Amniotic epithelial cell (primary cell): ENCODE measurements at regions not wholly inside any gene's neighbourhood (a gene's known extent, or its start where the extent isn't known, plus 50 kb on each side); places are given as distances from the start of the nearest gene placed in this dataset.

Experiments used
- DNase-seq: peaks from one replicate; pipeline ENCODE4 v3.0.0-alpha.2; 2010; ENCODE audit warnings: low read depth

DNA sequence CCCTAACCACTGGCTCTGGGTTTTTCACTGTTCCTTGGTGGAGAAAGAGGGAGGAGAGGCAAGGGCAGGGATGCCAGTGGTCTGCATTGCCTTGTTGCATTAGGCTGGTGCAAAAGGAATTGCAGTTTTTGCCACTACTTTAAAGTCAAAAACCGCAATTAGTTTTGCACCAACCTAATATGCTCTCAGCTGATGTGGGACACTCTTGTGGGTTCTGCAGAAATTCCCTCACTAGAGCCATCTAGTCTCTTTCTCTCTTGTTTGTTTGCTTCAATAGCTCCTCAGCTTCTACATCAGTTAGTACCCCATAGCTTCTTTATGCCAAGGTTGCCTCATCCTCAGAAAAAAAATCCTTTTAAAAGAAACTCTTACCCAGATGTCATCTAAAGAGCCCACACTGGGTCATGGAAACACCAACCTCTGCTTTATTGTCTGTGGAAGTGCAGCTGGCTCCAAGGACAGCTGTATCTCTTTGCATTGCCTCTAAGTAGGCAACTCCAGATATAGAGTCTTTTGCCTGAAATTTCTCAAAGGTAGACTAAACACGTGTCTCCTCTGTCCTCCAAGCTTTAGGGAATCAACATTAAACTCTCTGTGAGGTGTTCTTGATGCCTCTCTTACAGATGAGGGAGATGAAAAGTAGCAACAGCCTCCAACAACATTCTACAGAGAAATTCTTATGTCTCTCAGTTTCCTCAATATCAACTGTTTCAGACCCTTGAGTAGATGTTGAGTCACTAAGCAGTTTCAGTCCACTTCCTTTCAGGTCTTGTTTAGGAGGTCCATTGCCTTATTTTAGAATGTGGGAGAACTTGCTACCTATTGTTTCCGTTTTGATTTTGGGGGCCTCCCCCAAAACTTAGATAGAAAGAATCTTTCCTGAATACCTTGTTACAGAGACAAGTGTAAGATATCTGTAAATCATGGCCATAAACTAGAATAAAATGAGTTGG is 84.9 kb upstream of the MEF2C start:
- DNase-seq = no peak

GRCh38 chr5:88964831-88965230 is 81.8 kb upstream of the MEF2C start:
- no peak for DNase-seq

DNA sequence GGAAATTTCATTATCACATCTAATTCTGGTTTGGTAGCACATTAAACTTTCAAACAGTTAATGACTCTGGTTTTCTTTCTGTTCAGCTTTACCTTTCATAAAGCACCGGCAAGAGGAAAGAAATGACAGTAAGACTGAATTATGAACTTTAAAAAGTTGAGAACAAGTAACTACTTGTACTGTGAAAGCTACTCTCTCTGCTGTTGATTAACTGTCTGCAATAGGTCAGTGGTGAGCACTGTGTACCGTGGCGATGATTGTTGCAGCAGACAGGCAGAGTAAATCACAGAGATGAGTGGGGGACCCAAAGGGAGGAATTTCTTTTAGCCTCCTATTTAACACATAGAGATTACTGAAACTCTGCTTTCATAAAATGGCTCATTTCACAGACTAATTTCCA is 74.0 kb upstream of the MEF2C start:
- no peak for DNase-seq

GRCh38 chr5:88956416-88956815 is 73.4 kb upstream of the MEF2C start:
- DNase-seq = no peak

GRCh38 chr5:88955403-88955802 is 72.4 kb upstream of the MEF2C start:
- no peak for DNase-seq

DNA sequence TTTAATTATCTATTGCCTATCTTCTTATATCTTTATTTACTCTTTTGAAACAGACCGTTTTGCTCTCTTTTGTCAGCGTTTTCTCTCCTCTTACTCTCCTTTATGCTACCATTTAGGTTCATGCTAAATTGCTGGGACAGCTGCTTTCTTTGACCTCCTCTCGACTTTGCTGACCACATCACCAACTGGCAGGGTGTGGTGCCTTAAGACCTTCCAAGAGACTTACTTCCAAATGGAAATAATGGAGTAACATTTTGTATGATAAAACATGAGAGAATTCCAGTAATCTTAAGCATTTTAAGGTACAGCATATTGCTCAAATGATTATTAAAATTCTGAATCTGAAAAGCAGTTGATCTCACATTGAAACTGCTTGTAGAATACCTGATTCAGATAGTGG is 71.5 kb upstream of the MEF2C start:
- DNase-seq = no peak

- no peak for DNase-seq
Observed at GRCh38 chr5:88952996-88953643, 70.1 kb upstream of the MEF2C start.

DNA sequence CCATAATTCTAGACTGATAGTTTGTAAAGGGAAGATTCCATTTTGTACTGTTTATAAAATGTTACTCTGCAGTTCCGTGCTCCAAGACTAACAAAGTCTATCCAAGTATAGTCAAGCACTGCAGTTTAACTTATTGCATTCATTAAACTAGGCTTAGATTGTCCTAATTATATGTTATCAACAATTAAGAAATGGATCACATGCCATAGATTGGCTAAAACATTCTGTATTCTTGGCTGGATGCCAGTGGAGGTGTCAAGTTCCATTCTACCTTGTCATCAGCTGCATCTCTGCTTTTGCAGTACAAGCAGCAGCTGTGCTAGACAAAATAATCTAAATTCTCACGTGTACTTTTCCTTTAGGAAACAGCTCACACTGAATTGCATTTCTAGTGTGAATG is 69.4 kb upstream of the MEF2C start:
- DNase-seq = no peak

DNA sequence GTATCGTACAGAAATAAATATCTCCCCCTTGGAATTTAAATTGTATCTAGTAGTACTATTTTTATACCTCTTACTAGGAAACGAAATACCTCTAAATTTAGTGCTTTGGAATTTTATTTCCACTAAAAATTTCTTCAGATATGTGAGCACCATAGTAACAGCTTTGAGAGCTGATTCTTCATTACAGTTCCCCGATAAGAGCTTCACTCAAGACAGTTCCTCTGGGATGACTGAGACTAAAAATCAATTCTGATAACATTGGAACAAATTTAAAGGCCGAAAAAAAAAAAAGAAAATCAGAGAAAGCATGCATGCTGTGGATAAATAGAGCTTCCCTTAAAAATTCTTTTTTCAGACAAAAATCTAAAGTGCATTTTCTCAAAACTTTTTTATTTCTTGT is 68.5 kb upstream of the MEF2C start:
- DNase-seq = no peak

DNA sequence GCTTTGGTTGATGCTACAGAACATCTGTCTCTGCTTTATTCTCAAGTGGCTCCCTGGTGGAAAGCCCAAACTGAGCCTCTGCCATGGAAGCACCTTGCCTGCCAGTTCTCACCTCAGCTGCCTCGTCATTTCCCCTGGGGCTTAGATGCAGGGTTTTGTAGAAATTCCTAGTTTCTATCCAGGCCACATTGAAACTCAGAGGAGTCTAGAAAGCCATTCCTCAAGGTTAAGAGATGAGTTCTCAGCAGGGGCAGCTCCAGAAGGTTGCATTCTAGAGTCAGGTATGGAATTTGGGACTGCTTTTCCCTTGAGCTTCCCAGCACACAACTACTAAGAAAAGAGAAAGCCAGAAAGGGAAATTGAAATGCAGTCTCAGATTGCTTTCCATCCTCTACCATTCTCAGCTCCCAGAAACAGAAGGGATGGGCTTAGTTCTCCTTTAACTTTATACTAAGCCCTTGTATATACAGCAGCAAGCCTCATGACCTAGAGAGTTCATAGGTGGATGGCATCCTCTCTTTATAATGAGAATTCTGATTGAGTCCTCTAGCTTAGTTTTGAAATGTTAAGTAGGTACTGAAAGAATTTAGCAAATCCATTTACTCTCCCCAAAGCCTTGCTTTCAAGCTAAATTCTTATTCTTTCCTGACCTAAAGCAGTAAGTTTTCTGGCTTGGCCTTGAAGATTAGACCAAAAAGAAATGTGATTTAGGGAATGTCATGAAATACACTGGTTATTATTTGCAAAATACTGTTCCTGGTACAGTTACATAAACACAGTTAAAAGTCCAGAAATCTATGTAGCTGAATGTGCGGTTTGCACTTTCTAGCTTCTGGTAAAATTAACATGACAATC is 66.0 kb upstream of the MEF2C start:
- DNase-seq = no peak

- DNase-seq = peak; percentile 10
Observed at GRCh38 chr5:88944751-88945531, 62.0 kb upstream of the MEF2C start.

- no peak for DNase-seq
Observed at GRCh38 chr5:88941581-88941980, 58.6 kb upstream of the MEF2C start.

DNA sequence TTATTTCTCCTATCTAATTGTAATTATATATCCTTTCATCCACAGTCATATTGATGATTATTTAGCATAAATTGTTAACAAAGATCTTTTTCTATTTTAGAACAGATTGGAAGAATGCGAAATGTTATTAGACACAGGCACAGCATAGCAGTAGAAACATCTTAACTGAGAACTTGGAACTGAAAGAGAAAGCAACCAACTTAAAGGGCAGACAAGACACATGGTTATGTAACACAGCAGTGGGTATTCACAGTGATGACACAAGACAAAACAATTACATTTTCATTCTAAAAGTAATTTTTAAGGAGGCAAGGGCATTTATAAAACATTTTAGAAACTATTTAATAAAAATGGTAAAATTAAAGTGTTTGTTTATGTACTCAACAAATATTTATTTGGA is 57.7 kb upstream of the MEF2C start:
- no peak for DNase-seq

- no peak for DNase-seq
Observed at GRCh38 chr5:88939300-88939699, 56.3 kb upstream of the MEF2C start.

- DNase-seq = no peak
Observed at GRCh38 chr5:88938488-88938887, 55.5 kb upstream of the MEF2C start.

- no peak for DNase-seq
Observed at GRCh38 chr5:88937406-88937805, 54.4 kb upstream of the MEF2C start.

- no peak for DNase-seq
Observed at GRCh38 chr5:88934439-88934838, 51.5 kb upstream of the MEF2C start.
